Left lobe of liver (tissue), 2 donors: ENCODE measurements at regions not wholly inside any gene's neighbourhood (a gene's known extent, or its start where the extent isn't known, plus 50 kb on each side); places are given as distances from the start of the nearest gene placed in this dataset.
A peak's percentile ranks its signal among the peaks of the same experiment; 100 is the strongest.

Experiments
- ATAC-seq: fragments of 200-7000 bp; cut with Tn5 transposase; one replicate; pipeline ENCODE4 v1.9.1; 2020; ENCODE audit warnings: mild to moderate bottlenecking, moderate library complexity
- DNase-seq: peaks from one replicate; pipeline ENCODE4 v3.0.0-alpha.2; 2020; ENCODE audit warnings: low spot score
- donor health status: DM: no; HTN: no; CAD: no; lungs with moderate emphysema.
- donor health status: DM: no; HTN: yes; CAD: no.

DNA sequence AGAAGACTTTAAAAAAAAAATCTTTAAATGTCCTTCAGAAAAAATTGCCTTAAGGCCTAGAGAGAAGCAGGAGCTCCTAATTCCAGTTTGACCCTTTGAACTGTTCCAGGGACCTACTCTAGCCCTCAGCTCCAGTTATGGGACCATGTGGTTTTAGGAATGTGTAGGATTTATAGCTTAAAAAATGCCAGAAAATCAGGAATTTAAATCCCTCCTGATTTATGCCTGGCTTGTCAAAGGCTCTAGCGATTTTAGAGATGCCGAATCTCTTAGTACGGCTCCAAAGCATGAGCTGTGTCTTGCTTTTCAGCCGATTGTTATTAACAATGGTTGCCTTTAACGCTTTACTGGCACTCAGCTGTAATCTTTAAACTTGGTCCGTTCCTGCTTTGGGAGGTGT, 130.6 kb upstream of the NPVF start:
- DNase-seq = no peak
- no peak for ATAC-seq

DNA sequence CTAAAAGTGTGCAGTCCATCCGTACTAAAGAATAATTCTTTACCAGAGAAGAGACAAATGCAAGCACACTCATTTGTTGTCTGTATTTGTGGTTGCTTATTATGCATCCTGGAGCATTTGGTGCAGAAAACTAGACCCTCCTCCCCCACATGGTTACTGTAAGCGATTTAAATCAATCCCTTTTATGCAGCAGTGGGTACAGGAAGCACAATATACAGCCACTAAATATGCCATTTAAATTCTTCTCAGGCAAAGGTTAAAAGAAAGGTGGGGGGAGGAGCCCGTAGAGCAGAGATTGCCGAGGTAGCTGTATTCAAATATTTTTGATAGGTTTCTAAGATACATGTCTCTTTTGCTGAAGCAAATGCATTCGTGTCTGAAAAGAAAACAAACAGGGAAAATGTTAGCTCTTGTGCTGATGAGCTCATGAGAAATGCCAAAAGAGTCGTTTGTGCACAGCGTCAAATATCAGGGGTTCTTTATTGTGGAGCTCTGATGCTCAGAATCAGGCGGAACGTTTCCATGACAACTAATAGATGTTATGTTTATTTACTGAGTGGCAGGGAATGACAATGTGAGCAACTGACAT, 131.3 kb upstream of the NPVF start:
- ATAC-seq (no peak), DNase-seq (no peak)

DNA sequence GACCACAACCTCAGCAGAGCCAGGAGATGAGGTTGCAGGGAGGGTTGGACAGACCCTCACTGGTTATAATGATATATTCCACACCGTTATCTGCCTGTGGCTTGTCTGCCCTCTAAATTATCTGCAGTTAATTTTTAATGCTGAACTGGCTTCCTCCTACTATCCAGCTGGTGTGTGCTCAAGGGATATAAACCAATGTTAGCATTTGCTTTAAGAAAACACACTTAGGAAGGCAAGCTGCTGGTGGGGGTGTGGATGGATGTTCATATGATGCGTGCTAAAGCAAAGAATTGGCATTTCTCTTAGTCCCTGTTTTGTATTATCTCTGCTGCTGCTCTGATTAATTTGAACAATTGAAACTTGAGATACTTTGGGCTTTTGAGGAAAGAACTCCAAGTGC, 132.2 kb upstream of the NPVF start:
- ATAC-seq (no peak), DNase-seq (no peak)

DNA sequence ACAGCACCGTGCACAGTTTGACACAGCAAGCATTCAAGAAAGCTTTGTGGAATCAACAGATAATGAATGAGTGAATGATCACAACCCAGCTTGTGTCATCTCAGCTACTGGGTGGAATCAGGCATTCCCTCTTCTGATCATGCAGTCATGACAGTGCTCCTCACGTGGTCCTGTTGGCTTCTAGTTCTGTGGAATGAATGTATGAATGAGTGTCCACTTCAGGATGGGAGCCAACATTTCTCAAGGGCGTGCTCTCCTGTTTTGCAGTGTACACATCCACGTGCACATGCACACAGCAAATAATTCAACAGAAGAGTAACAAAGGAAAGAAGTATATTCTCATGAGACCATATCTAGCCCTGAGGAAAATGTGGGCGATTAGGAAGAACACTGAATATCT, 133.1 kb upstream of the NPVF start:
- ATAC-seq = no peak
- DNase-seq = no peak

DNA sequence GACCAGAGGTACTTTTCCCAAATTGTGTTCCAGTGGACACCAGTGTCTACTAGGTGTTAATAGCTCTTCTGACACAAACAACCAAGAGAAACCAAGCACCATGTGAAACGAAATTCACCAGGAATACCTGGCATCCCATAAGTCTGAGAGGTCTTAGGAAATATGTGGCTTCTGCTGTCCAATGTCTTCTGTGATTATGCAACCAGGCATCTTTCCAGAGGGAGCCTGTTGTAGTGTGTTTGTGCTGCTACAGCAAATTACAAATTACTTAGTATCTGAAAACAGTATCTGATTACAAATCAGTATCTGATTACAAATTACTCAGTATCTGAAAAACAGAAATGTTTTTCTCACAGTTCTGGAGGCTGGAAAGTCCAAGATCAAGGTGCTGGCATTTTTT, 133.6 kb upstream of the NPVF start:
- ATAC-seq (peak; percentile 69), DNase-seq (no peak)

DNA sequence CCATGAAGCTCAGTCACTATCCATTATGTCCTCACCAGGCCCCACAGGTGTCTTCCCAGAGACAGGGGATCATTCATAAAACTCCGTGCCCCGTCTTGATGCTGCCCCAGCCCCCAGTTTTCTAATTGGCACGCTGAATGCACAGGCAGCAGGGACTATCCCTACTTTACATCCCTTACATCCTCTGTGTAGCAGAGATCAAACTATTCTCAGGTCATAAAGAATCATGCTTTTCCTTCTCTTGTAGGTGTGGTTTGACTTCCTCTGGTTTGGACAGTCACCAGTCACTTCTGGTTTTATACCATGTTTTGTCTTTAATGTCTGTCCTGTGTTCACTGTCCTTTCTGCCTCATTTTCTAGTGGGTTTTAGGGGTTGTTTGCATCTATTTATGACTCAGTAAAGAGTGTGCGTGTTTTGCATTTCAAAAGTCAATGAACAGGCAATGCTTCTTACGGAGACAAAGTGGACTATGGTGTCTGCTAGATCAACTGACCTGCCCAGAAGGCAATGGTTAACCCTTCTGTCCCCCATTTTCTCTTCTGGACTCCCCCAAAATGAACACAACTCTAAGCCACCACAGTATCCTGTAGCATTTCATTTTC, 140.4 kb upstream of the NPVF start:
- DNase-seq (no peak), ATAC-seq (no peak)

DNA sequence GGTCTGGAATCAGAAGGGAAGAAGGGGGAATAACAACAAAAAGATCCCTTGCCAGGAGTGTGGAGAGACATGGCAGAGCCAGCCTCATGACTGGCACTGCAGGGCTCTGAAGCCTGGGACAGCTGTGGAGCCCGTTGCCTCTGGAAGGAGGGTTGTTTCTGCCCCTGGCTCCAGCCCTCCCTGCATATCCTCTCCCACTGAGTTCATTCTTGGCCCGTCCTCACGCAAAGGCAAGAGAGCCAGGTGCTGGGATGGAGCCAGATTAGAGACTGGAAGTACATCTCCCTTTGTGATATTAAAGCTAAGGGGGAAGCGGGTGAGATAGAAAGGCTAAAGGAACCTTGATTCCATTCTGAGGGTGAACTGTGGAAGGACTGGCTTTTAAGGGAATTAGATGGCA, 141.5 kb upstream of the NPVF start:
- DNase-seq (no peak), ATAC-seq (no peak)

DNA sequence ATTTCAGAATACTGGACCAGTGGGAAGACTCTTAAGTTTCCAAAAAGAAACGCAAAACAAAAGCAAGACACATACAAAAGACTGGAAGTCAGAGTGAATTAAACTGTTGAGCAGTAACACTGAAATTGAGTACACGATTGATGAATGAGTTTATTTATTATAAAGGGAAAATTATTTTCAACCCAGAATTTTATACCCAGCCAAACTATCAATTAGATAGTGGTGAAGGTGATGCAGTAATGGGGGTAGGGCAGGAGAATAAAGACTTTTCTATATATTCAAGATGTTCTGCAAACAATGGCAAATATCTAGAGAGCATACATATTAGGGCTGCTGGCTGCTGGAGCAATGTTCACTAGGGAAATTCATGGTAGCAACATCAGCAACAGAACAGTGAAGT, 143.7 kb upstream of the NPVF start:
- ATAC-seq = no peak
- no peak for DNase-seq

DNA sequence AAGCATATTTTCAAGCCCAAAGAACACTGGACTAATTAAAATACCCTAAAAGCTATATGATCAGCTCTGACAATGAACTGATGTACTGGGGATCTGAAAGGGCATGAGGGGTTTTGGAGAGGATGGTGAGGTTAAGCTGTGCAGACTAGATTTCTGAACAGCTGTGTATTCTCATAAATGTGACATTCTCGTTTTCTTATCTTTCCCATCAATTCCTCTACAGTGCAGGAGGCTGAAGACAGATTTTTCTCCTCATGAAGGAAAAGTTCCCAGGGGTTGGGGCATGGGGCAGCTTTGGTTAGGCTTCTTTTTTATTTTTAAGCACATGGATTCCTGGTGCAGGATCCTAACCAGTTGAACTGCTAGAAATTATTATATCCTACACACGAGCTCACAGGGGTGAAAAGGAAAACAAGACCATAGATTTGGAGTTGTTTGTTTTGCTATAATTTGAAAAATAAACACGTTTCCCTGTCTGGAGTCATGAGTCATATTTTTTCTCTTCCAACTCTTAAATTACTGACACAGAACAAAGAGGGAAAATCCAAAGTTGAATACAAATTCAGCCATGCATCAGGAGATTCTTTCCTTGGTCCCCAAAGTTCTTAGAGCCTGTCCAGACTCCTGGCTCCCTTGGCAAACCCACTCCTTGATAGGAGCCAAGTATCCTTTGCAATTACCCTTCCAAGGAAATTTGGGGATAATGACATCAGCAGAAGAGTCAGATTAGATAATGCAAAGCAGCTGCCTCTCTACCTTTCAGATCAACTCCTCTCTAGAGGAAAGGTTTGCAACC, 147.7 kb upstream of the NPVF start:
- DNase-seq (no peak), ATAC-seq (no peak)

DNA sequence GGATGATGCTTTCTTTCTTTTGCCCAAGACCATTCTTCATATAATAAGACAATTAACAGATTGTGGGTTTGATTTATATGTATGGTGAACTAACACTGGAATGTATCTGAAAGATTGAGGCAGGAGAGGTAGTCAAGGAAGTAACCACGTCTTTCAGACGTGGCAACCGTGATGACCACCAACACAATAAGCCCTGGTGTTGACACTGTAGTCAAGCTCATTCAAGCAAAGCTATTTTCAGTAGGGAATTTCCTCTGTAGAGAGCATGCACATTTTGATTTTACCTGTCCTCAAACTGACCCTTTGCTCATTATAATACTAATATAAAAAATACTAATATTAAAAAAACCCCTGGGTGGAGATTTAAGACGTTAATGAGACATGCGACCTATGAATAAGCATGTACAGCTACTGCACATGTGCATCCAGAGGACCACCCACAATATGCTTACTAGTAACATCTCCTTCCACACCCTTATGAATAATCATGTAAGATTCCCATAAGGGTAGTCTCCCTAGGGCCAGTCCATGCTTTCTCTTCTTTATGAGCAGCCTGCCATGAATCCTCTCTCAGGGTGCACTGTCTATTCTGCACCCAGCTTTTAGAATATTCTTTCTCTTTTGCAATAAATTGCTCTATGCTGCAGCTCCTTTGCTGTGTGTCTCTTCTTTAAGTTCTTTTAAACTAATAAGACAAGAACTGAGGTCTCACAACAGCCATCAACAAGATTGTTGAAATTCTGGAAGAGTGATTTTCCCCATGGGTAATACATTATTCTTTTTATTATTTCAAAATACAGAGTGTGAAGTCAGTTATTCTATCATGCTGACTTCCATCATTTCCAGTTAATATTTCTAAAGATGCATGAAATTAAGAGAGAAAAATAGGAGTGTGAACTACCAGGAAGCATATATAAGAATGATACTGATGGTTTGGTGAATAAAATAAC, 151.3 kb upstream of the NPVF start:
- DNase-seq (no peak), ATAC-seq (no peak)

DNA sequence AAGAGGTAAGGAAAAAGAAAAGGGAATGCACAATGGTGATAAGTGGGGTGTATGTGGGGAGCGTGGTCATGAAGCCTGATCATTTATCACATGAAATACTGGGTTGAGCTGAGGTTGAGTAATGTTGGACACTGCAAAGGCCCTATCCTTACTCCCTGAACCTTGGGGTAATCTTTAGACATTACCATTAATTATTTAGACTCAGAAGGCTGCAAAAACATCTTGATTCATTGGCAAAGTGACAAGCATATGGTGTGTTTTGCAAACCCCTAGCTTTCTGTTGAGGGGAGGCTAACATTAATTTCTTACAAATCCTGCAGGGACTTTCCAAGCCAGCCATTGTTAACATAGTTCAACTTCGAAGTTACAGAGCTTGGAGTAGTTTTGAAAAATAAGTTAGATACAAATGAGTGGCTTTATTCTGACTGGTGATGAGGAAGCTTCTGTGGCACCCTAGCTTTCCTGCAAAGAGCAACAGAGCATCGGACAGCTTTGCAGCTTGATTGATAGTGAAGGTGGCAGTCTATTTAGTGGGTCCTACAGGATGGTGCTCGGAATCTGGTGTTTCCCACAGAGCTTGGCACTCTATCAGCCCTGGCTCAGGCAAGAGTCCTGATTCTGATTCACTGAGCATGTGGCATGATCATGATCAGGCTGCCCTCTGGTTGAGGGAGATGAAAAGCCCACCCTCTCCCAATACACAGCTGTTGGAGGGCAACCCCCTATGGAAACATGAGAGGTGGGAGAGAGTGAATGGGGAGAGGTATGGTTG, 153.7 kb upstream of the NPVF start:
- no peak for ATAC-seq
- no peak for DNase-seq

DNA sequence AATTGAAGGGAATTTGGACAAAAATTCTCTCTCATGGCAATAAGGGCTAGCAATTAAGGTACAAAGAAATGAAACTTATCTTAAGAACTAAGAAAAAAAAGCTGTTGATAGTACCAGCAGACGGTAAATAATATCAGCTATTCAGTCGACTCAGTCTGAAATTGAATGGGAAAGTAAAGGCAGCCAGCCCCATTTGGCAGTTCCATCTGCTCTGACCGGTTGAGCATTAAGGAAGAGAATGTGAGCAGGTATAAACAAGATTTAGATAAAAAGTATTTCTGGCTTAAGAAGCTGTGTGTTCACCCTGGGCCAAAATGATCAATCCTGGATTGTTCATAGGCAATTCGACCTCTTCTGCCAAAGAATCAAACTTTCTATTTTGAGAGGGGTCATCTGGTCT, 154.6 kb upstream of the NPVF start:
- no peak for ATAC-seq
- DNase-seq = no peak

DNA sequence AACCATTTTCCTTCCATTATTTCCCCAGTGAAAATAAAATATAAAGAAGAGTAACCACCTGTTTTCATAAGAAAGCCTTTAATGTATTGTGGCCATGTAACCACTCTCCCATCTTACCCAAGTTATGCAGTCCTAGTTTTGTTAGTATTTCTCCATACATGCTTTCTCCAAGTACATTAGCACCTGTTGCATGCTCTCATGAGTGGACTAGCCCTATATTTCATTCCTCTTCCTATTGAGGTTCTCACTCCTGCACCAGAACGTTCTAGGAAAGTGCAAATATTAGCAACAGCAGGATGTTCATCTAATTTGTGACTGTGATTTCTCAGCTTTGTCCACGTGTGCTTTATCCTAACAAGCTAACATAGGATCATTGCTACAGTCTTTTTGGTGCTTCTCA, 155.1 kb upstream of the NPVF start:
- ATAC-seq (no peak), DNase-seq (no peak)

DNA sequence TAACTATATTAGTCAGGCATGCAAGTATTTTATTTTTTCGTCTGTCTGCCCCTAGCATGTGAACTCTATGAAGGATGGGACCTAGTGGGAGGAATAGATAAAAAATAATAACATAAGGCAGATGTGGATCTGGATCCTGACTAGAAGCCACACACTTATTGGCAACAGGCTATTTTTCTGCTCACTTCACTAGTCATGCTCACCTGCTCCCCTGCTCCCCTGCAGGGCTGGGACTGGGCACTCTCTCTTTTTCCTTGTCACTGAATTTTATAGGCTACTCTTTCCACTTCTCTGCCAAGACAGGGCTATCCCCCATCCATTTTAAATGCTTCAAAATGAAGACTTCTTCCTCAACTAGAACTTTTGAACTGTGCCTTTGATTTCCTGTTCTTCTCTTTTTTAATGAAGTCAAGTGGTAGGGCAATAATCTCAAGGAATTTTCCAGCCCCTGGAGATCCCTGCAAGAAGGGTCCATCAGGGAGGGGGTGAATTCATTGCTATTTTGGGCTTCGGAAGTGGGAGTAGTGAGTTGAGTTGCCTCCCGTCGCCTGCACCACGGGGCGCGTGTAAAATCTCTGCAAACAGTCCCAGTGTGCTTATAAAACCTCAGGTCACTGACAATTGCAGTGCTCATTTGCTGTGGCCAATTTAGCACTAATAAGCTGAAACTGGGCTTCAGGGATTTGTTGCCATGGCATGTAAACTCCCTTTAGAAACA, 156.7 kb upstream of the NPVF start:
- no peak for ATAC-seq

DNA sequence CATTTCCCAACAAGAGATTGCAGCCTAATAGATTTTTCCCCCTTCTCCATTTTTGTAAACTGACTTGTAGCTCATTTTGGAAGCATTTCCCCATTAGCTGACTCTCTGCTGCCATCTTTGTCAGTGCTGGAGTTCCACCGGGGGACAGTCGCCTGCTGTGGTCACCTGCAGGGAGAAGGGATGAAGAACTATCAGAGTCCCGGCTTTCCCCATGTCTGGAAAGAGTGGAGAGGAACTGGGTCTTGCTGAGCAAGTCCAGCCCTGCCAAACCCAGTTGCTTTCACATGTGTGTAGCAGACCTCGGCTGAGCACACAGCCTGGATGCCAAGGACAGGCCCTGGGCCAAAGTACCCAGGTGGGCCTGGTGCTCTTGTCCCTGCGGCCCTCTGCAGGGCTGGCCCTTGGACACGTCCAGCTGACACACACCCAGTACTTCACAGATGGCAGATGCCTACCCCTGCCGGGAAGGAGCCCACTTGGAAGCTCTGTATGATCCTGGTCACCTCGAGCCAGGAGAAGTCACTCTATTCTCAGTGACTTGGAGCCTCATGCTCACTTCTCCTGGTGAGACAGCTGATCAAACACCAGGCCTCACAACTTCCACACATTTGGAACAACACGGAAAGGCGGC, 157.3 kb upstream of the NPVF start:
- DNase-seq (no peak), ATAC-seq (no peak)

More for the DNA sequence above, 156.7 kb upstream of the NPVF start:
- no peak for DNase-seq

DNA sequence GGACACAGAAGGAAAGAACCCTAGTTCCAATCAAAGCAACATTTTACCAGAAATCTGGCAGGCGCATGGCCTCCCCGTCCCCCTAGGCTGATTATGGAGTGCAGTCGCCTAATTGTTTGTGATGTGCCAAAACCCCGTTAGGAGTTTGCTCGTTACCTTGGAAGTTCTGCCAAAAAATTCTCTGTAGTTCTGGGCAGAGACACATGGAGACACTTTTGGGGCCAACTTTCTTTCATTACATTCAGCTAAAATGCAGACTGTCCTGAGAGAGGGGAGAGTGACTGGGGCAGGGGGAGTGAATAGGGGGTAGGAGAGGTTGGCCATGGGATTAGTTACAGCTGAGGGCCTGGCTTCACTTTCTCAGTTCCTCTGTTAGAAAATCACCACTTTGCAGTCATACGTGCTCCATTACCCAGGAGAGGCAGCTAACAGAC, 158.0 kb upstream of the NPVF start:
- DNase-seq = no peak
- ATAC-seq = no peak

DNA sequence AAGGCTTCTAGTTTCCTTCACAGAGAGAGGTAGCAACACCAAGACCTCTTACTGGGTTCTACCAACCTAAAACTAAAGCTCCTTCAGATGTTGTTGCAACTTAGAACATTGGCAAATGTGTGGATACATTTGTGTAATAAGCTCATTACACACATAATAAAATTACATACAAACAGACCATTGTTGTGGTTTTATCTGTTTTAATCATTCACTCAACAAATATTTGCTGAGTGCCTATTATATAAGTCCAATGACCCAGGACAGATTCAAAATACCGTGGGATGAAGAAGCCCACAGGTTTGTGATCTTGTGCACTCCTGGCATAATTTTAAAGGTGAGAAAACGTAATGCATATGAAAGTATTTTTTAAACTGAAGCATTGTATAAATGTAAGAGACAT, 160.4 kb upstream of the NPVF start:
- DNase-seq = no peak
- no peak for ATAC-seq

DNA sequence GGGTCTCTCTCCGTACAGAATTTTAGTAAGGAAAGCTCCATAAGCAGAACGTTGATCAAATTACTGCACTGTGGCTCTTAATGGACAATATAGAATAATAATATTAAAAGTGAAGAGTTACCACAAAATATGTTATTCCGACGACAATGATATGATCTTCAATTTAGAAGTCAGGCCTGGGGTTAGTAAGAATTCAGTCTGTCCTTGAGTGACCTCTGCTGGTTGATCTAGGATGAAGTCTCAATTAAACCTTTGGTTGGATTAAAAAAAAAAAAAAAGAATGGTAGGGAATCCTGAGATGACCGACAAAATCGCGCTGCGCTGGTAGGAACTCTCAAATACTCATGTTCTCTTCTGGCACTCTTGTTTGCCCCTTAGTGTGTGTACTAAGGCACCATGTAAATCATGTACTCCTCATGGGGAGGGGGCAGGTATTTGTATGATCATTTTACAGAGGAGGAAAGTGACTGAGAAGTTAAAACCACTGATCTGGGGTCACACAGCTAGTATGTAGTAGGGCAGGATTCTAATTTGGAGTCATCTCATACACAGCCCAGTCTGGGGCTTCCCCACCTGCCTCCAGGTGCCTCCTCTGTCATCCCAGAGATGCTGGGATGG, 161.3 kb upstream of the NPVF start:
- DNase-seq (no peak), ATAC-seq (peak; percentile 87)

DNA sequence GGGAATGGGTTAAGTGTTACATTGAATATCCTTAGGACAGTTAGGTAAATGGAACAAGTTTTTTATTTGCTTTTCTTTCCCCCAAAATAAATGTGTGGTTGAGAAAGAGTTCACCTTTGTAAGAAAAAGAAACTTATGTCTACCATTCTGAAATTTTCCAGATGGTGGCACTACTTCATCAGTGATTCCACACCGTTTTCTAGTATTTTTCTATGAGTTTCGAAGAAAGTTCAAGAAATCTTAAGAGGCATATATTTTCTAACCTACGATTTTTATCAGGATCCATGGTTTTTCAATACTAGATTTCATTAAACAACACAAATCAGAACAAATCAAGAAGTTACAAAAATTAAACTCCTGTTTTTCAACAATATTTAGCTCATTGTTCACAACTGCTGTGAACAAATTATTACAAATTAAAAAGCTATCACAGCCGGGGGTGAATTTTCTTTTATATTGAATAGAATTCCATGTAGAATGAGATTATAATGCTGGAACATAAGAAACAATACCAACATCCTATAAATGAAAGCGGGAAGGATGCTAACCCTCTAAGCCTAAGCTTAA, 163.1 kb upstream of the NPVF start:
- peak; percentile 57 for ATAC-seq

More for the DNA sequence above, 163.1 kb upstream of the NPVF start:
- DNase-seq = no peak
